B cell (primary cell): ENCODE measurements at regions not wholly inside any gene's neighbourhood (a gene's known extent, or its start where the extent isn't known, plus 50 kb on each side); places are given as distances from the start of the nearest gene placed in this dataset.

Source experiments
- CTCF ChIP-seq: fragments of 200-600 bp; IDR thresholded peaks from one replicate; pipeline ENCODE4 v1.8.0; 2022; ENCODE audit warnings: antibody characterized with exemption, mild to moderate bottlenecking
- EZH2 ChIP-seq: IDR thresholded peaks from 2 replicates; pipeline ENCODE4 v1.6.1; 2012; ENCODE audit warnings: borderline replicate concordance, low read depth, mild to moderate bottlenecking, moderate library complexity, low read length; ENCODE audit not compliant: insufficient read depth, poor library complexity, severe bottlenecking

- TF ChIP-seq CTCF (no peak), EZH2 (no peak)
These were observed 331.5 kb downstream of the PRDM5 start for GRCh38 chr4:120591038-120591437.
